ENCODE measurements at regions not wholly inside any gene's neighbourhood (a gene's known extent, or its start where the extent isn't known, plus 50 kb on each side); places are given as distances from the start of the nearest gene placed in this dataset.
"Not testable (repeated sequence)": the region's sequence is repeated elsewhere in the genome, so short reads cannot be mapped to it uniquely, and the experiment has no call there.

- TF ChIP-seq, protein P1, sequence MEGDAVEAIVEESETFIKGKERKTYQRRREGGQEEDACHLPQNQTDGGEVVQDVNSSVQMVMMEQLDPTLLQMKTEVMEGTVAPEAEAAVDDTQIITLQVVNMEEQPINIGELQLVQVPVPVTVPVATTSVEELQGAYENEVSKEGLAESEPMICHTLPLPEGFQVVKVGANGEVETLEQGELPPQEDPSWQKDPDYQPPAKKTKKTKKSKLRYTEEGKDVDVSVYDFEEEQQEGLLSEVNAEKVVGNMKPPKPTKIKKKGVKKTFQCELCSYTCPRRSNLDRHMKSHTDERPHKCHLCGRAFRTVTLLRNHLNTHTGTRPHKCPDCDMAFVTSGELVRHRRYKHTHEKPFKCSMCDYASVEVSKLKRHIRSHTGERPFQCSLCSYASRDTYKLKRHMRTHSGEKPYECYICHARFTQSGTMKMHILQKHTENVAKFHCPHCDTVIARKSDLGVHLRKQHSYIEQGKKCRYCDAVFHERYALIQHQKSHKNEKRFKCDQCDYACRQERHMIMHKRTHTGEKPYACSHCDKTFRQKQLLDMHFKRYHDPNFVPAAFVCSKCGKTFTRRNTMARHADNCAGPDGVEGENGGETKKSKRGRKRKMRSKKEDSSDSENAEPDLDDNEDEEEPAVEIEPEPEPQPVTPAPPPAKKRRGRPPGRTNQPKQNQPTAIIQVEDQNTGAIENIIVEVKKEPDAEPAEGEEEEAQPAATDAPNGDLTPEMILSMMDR (IDR thresholded peaks at IDR 0.05): not testable (repeated sequence)
- not testable (repeated sequence) for TF ChIP-seq POLR2A (IDR thresholded peaks at IDR 0.05)
These were observed 915.9 kb upstream of the FBXO33 start for GRCh38 chr14:40348104-40348503.
